ENCODE measurements at regions not wholly inside any gene's neighbourhood (a gene's known extent, or its start where the extent isn't known, plus 50 kb on each side); places are given as distances from the start of the nearest gene placed in this dataset.
A peak's percentile ranks its signal among the peaks of the same experiment; 100 is the strongest.
"Not testable (repeated sequence)": the region's sequence is repeated elsewhere in the genome, so short reads cannot be mapped to it uniquely, and the experiment has no call there.

DNA sequence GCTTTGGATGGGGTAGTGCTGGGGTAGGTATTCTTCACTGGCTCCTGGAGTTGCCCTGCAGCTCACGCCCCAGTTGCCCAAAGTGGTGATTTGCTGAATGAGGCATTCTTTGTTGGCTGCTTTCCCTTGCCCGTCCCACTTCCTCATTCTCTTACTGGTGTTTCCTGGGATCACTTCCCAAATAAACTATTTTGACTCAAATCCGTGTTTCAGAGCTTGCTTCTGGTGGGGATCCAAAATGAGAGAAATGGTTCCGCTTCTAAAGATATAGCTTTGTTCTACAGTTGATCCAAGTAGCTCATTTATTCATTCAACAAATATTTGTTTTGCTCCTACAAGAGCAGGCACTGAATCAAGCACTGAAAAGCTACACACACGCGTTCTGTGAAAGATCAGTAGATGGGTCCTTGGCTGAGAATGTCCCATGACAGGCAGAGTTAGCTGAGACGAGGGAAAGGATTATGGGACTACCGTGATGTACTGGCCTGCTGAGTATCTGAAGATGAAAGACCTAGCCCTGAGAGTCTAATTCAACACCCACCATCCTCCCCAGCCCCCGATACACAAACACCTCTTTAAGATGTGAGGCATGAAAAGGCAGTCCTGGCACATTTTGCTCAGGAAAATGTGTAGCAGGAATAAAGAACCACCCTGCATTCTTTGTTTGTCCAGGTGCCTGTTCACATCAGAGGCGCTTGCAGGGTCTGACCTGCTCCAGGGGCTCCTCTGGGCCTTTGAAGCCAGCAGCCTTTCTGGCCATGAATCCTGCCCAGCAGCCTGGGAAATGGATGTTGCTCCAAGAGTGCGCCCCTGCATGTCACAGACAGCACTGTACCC lies 143.1 kb upstream of the RANBP3L start:
- Histone ChIP-seq H2AFZ (ENCODE audit: low read length, unreplicated experiment) (peak overlapping the region; percentile 85), H3K27me3 (ENCODE audit: insufficient read depth, low read length) (no peaks in the 10 kb centered on the region), H3K79me2 (ENCODE audit: control insufficient read depth, insufficient read depth, low read length, unreplicated experiment) (no peaks in the 10 kb centered on the region), H3K4me3 (ENCODE audit: low read depth, low read length) (0 out of 2 replicates have a peak overlapping the region, but pooled peaks have one; percentile 22), H3K36me3 (ENCODE audit: insufficient read depth, low read length) (no peaks in the 10 kb centered on the region), H3K27ac (ENCODE audit: low read depth, low read length) (0 out of 2 replicates have a peak overlapping the region, but pooled peaks have one; percentile 10), H3K4me1 (ENCODE audit: control insufficient read depth, insufficient read depth, low read length, unreplicated experiment) (peaks cover 18% of the 10 kb centered on the region)

DNA sequence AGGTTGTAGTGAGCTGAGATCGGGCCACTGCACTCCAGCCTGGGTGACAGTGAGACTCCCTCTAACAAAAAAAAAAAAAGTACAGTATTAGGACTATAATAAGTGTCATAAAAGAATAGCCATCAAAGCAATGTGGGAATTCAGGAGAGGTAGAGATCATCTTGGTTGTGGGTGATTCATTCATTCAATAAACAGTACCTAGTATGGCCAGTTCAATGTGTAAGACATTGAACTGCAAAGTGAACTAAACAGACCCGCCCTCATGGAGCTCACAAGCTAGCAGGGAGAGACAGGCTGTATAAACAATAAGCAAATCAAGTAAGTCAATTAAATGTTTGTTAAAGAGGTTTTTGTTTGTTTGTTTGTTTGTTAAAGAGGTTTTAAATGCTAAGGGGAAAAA lies 146.1 kb upstream of the RANBP3L start:
- Histone ChIP-seq H3K36me3 (ENCODE audit: insufficient read depth, low read length) (no peaks in the 10 kb centered on the region), H2AFZ (ENCODE audit: low read length, unreplicated experiment) (no peak overlapping the region), H3K4me1 (ENCODE audit: control insufficient read depth, insufficient read depth, low read length, unreplicated experiment) (peaks cover 24% of the 10 kb centered on the region), H3K4me3 (ENCODE audit: low read depth, low read length) (no peak overlapping the region), H3K79me2 (ENCODE audit: control insufficient read depth, insufficient read depth, low read length, unreplicated experiment) (no peaks in the 10 kb centered on the region), H3K27ac (ENCODE audit: low read depth, low read length) (no peak overlapping the region), H3K27me3 (ENCODE audit: insufficient read depth, low read length) (no peaks in the 10 kb centered on the region)

DNA sequence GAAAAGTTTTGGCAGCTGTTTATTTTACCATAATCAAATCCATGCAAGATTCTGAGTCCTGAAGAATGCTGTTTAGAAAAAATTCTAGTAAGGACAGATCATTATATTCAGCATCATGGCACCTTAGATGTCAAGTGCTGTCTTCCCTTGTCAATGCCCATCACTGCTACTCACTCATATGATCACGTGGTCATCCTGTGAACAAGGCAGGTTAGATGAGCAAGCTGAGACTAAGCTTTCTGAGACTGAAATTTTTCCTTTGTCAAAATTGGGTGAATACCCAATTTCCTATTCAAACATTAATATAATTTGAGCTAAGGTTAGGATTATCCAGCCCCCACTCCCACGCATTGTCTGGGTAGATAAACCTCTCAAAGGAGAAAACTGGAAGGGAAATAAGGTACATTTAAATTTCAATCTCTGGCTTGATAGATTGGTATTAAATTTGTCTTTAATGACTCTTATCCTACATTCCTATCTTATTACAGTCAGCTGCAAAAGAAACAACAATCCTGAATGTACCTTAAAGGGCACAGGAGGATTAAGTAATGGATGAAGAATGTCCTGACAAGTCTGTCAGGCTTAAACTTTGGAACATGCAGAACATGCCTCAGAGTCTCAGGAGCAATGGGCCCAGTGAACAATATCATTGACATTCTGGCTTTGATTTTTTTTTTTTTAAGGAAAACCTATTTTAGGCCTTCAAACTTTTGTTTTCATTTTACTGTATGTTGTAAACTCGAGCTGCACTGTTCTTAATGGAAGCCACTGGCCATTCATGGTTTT lies 148.7 kb upstream of the RANBP3L start:
- H3K36me3 ChIP-seq (ENCODE audit: insufficient read depth, low read length), result no peaks in the 10 kb centered on the region
- no peak overlapping the region for H3K27ac ChIP-seq (ENCODE audit: low read depth, low read length)
- H3K4me1 ChIP-seq (ENCODE audit: control insufficient read depth, insufficient read depth, low read length, unreplicated experiment), result peaks cover 10% of the 10 kb centered on the region
- H2AFZ ChIP-seq (ENCODE audit: low read length, unreplicated experiment), result no peak overlapping the region
- no peak overlapping the region for H3K4me3 ChIP-seq (ENCODE audit: low read depth, low read length)
- no peaks in the 10 kb centered on the region for H3K27me3 ChIP-seq (ENCODE audit: insufficient read depth, low read length)
- H3K79me2 ChIP-seq (ENCODE audit: control insufficient read depth, insufficient read depth, low read length, unreplicated experiment), result no peaks in the 10 kb centered on the region

DNA sequence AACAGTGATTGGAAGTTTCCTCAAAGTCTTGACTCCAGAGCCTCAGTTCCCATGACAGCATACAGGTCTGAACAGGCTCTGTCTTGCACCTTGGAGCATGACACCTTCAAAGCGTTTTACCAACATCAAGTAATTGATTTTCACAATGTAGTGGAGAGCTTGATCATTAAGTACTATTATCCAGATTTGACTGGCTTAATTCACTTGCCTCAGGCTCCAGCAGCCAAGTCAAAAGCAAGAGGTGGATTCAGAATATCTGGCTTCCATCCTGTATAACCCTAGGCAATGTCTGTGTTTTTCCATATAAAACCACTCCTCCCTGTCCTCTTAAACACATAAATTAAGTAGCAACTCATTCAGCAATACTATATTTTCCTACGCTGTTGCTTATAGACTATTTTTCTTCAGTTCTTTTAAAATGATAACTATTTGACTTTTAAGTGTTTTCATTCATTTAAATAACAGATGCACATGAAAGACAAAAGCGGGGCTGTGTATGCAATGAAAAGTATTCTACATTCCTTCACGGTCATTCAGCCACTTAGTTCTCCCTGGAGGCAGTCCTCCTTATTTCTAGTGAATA lies 150.8 kb upstream of the RANBP3L start:
- H3K36me3 ChIP-seq (ENCODE audit: insufficient read depth, low read length), result no peaks in the 10 kb centered on the region
- H2AFZ ChIP-seq (ENCODE audit: low read length, unreplicated experiment), result no peak overlapping the region
- no peak overlapping the region for H3K27ac ChIP-seq (ENCODE audit: low read depth, low read length)
- no peaks in the 10 kb centered on the region for H3K27me3 ChIP-seq (ENCODE audit: insufficient read depth, low read length)
- H3K4me3 ChIP-seq (ENCODE audit: low read depth, low read length), result no peak overlapping the region
- peaks cover 16% of the 10 kb centered on the region for H3K4me1 ChIP-seq (ENCODE audit: control insufficient read depth, insufficient read depth, low read length, unreplicated experiment)
- H3K79me2 ChIP-seq (ENCODE audit: control insufficient read depth, insufficient read depth, low read length, unreplicated experiment), result no peaks in the 10 kb centered on the region

DNA sequence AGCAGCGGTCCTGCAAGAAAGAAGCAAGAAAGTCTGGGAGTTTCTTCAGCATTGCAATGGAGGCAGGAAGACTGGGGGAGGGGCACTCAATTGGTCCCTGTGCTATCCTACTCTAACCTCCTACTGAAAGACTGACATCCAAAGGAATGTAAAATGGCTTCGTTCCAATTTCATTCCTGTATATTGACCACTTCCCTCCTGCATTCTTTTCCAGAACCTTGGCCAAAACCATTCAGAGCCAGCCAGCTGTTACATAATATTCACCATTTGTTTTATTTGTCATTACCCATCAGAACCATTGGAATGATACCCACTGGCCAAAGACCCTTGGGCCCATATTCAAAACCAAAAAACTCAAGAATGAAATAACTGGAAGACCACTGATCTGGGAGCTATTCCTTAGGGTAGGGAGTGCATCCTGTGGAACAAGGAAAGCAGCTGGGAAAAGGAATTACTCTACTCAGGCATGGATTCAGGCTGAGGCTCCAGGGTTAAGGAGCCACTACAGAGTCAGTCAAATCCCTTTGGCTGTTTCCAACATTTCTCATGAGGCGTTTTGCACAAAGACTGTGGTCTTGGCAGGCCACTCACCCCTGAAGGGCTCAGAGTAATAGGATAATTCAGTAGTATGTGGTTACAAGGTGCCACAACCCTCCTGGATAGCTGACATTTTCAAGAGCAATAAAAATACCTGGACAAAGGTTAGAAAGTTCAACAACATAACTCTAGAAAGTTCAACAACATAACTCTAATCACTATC lies 148.7 kb upstream of the SLC1A3 start:
- Histone ChIP-seq H3K4me1 (ENCODE audit: control insufficient read depth, insufficient read depth, low read length, unreplicated experiment) (peaks cover 16% of the 10 kb centered on the region), H3K36me3 (ENCODE audit: insufficient read depth, low read length) (no peaks in the 10 kb centered on the region), H3K4me3 (ENCODE audit: low read depth, low read length) (no peak overlapping the region), H3K27me3 (ENCODE audit: insufficient read depth, low read length) (no peaks in the 10 kb centered on the region), H3K27ac (ENCODE audit: low read depth, low read length) (no peak overlapping the region), H3K79me2 (ENCODE audit: control insufficient read depth, insufficient read depth, low read length, unreplicated experiment) (no peaks in the 10 kb centered on the region), H2AFZ (ENCODE audit: low read length, unreplicated experiment) (no peak overlapping the region)

DNA sequence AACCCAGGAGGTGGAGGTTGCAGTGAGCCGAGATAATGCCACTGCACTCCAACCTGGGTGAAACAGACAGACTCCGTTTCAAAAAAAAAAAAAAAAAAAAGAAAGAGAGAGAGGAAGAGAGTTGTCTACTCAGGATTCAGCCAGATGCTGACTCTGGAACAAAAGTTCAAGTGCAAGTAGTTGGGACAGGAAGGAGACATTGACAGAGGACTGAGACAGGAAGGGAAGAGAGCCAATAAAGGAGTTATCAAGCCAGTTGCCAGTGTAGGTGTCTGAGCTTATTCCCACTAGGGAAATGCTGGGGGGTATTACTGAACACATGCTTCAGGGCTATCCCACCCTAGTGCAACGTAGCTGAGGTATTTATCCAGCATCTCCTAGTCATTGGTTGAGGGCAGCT lies 147.7 kb upstream of the SLC1A3 start:
- no peak overlapping the region for H2AFZ ChIP-seq (ENCODE audit: low read length, unreplicated experiment)
- H3K79me2 ChIP-seq (ENCODE audit: control insufficient read depth, insufficient read depth, low read length, unreplicated experiment), result no peaks in the 10 kb centered on the region
- H3K4me3 ChIP-seq (ENCODE audit: low read depth, low read length), result no peak overlapping the region
- H3K36me3 ChIP-seq (ENCODE audit: insufficient read depth, low read length), result no peaks in the 10 kb centered on the region
- H3K27ac ChIP-seq (ENCODE audit: low read depth, low read length), result no peak overlapping the region
- peaks cover 16% of the 10 kb centered on the region for H3K4me1 ChIP-seq (ENCODE audit: control insufficient read depth, insufficient read depth, low read length, unreplicated experiment)
- H3K27me3 ChIP-seq (ENCODE audit: insufficient read depth, low read length), result no peaks in the 10 kb centered on the region

DNA sequence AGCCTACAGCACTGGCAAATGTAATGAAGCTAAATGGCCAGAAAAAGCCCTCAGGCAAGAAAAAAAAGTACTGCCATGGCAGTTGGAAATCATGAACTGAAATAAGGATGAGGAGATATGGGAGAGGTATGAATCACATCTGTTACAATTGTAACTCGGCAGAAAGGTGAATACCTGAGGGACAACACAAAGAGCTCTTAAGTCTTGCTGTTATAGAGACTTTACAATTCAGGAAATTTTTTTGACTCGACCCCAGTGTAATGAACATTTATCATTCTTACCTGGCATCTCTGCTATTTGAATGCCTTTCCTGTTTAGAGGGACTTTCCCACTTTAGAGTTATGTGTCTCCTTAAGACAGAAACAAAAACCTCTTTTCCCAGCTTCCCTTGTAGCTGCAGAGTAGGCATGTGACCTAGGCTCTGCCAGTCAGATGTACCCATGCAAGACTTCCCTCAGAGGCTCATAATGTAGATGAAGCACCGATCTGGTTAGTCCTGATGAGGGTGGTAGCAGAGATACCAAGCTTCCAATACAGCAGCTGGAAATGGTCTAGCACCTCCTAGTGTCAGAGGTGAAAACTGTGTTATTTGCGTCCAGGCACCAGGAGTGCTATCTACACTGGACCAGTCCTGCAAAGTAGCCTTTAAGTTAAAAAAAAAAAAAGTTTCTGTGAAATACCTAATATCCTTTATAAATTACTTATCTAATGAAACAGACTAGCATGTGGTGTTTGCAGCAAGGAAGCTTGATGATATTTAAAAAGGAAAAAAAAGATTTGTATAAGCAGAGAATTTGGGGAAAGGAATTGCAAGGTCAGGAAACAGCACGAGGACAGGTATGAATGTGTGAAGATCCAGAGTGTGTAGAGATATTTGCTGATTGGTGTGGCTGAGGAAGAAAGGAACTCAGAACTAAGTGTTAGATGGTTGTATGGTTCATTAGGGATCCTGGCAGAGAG lies 146.9 kb upstream of the SLC1A3 start:
- Histone ChIP-seq H3K79me2 (ENCODE audit: control insufficient read depth, insufficient read depth, low read length, unreplicated experiment) (no peaks in the 10 kb centered on the region), H2AFZ (ENCODE audit: low read length, unreplicated experiment) (peak overlapping the region; percentile 77), H3K27ac (ENCODE audit: low read depth, low read length) (no peak overlapping the region), H3K4me1 (ENCODE audit: control insufficient read depth, insufficient read depth, low read length, unreplicated experiment) (peaks cover 16% of the 10 kb centered on the region), H3K27me3 (ENCODE audit: insufficient read depth, low read length) (0 out of 2 replicates have a peak, but pooled peaks cover 3% of the 10 kb centered on the region), H3K36me3 (ENCODE audit: insufficient read depth, low read length) (no peaks in the 10 kb centered on the region), H3K4me3 (ENCODE audit: low read depth, low read length) (peak overlapping the region; percentile 59)

DNA sequence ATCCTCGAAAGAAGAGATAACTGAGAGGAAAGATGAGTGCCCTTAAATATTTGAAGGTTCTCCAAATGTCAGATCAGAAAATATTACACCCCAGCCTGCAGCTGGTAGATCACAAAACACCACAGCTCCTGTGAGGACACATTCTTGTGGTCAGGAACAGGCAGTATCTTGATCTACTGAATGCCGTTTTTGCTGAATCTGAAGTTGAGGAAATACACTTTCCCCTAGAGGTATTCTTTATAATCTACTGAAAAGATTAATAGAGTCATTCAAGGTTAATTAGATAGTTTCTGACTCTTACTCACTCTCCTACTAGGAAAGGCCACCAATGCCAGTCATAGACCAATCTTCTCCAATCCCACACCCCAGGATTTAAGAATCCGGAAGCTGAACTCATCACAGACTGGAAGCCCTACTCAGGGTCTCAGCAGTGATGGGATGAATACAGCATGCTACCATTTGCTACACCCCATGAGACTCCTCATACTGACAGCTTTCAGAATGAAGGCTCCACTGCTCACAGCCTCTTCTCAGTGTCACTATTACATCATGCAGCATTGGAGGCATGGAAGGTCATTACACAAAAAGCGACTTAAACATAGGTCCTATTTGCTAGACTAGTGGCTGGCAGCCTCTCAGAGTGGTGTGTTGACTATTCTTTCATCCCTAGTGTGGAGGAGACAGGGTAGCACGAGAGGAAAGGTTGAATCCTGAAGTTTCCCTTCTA lies 143.9 kb upstream of the SLC1A3 start:
- Histone ChIP-seq H3K4me3 (ENCODE audit: low read depth, low read length) (no peak overlapping the region), H3K4me1 (ENCODE audit: control insufficient read depth, insufficient read depth, low read length, unreplicated experiment) (peaks cover 10% of the 10 kb centered on the region), H3K27ac (ENCODE audit: low read depth, low read length) (no peak overlapping the region), H3K27me3 (ENCODE audit: insufficient read depth, low read length) (0 out of 2 replicates have a peak, but pooled peaks cover 10% of the 10 kb centered on the region), H2AFZ (ENCODE audit: low read length, unreplicated experiment) (no peak overlapping the region), H3K79me2 (ENCODE audit: control insufficient read depth, insufficient read depth, low read length, unreplicated experiment) (no peaks in the 10 kb centered on the region), H3K36me3 (ENCODE audit: insufficient read depth, low read length) (no peaks in the 10 kb centered on the region)

DNA sequence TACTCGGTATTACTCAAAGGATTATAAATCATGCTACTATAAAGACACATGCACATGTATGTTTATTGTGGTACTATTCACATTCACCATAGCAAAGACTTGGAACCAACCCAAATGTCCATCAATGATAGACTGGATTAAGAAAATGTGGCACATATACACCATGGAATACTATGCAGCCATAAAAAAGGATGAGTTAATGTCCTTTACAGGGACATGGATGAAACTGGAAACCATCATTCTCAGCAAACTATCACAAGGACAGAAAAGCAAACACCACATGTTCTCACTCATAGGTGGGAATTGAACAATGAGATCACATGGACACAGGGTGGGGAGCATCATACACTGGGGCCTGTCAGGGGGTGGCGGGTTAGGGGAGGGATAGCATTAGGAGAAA lies 130.5 kb upstream of the SLC1A3 start:
- H3K4me1 ChIP-seq (ENCODE audit: control insufficient read depth, insufficient read depth, low read length, unreplicated experiment); H3K27me3 ChIP-seq (ENCODE audit: insufficient read depth, low read length); H2AFZ ChIP-seq (ENCODE audit: low read length, unreplicated experiment); H3K4me3 ChIP-seq (ENCODE audit: low read depth, low read length); H3K79me2 ChIP-seq (ENCODE audit: control insufficient read depth, insufficient read depth, low read length, unreplicated experiment); H3K27ac ChIP-seq (ENCODE audit: low read depth, low read length); H3K36me3 ChIP-seq (ENCODE audit: insufficient read depth, low read length): not testable (repeated sequence)

Data from ACC112 (cell line).